NCI-H128 (cell line): ENCODE measurements at regions not wholly inside any gene's neighbourhood (a gene's known extent, or its start where the extent isn't known, plus 50 kb on each side); places are given as distances from the start of the nearest gene placed in this dataset.
A peak's percentile ranks its signal among the peaks of the same experiment; 100 is the strongest.

ENCODE experiments used
- DNase-seq: peaks from one replicate; lab custom pipeline; 2025; ENCODE audit not compliant: unreplicated experiment; lab: John Stamatoyannopoulos, UW

DNA sequence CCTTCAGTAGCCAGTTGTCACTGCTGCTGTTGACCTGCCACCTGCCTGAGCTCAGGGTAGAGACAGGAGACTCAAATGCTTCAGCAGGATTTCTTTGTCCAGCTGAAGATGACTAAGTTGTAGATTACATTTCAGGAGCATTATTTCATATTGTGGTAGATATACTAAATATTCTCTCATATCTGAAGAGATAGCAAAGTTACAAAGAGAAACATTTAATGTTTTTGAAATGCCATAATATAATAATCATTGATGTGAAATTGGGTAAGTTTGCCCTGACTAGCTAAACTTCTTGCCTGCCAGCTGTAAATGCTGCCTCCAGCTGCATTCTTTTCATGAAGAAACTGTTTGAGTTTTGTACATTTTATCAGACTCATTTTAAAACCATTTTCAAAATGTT lies 247.6 kb upstream of the CNKSR2 start:
- no peak for DNase-seq

DNA sequence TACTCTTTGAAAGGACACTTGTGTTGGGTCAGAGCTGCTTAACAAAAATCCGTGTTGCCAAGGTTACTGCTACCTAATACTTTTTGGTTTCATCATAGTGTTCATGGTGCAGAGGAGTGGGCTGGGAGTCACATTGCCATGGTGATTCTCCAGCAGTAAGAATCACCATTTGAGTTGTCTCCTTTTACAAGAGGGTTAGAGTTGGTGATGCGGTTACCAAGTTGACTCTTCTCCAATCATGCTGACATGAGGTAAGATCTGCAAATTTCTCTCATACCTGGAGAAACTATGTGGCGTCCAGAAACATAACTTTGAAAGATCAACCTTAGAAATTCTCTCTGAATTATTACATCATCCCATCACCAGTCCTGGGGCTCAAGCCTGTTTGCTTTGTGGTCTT lies 242.9 kb upstream of the CNKSR2 start:
- DNase-seq, result no peak

GRCh38 chrX:21131786-21132185 lies 242.4 kb upstream of the CNKSR2 start:
- DNase-seq, result no peak

- no peak for DNase-seq
Observed at GRCh38 chrX:21132686-21133393, 241.4 kb upstream of the CNKSR2 start.

- no peak for DNase-seq
Observed at GRCh38 chrX:21150208-21150607, 224.0 kb upstream of the CNKSR2 start.

DNA sequence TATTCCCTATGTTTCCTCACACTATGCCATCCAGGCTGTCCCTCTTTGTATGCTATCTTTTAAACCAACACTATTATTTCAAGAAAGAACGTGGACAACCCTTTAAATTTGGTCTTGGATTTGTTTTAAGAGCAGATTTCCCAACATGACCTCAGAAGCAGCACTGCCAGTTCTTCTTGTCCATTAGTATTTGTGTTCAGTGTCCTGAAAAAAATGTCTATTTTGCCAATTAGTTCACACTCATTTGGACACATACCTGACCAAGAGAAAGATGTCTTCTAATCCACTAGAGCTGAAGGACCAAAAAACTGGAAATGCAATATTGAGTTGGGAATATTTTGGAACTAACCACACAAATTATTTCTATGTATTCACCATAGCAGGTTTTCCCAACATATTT lies 223.2 kb upstream of the CNKSR2 start:
- DNase-seq, result no peak

- DNase-seq, result no peak
Observed at GRCh38 chrX:21153033-21153432, 221.2 kb upstream of the CNKSR2 start.

- no peak for DNase-seq
Observed at GRCh38 chrX:21153503-21153902, 220.7 kb upstream of the CNKSR2 start.

DNA sequence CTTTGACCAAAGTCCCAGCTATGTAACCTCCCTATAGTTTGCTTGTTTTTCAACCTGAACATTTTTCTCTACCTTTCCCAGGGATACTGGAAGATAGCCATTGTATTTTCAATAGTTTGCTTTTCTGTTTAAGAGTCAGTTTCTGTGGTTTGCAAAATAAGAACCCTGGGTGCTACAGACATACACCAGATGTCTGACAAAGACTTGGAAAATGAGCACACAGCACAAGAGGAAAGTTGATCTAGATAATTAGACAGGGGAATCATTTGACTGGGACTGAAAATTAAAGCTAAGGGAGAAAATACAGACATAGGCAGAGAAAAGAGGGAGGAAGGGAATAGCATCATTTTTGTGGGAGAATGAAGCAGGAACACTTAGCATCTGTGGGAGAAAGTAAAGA lies 218.3 kb upstream of the CNKSR2 start:
- no peak for DNase-seq

GRCh38 chrX:21156632-21157031 lies 217.6 kb upstream of the CNKSR2 start:
- DNase-seq, result no peak

GRCh38 chrX:21158678-21159077 lies 215.5 kb upstream of the CNKSR2 start:
- no peak for DNase-seq

DNA sequence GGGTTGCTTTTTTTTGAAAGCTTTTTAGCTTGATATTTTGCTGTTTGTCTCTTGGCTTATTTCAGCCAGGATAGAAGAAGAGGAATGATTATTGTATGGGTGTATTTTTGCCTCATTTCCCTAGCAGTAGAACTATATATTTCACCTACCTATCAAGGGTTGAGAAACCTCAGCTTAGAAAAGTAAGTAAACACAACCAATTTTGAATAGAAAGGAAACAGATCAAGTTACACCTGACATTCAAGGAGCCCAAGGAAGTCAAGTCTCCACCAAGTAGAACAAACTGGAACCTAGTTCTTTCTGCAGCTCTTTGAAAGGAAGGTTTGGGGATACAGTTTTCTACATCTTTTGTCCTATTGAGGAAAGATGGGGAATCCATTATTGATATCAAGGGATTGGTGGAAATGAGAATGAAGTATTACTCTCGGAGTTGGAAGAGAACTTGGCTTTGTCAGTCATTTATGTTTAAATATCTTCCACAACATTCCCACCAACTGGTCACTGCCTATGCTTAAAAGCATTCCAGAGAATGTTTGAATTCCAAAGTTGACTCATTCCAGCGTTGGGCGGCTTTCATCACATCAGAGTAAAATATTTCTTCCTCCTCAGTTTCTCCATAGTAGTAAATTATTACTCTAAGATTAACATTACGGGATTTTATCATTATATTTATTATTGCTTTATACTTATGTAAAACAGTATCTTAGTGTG lies 207.8 kb upstream of the CNKSR2 start:
- DNase-seq, result no peak

GRCh38 chrX:21167011-21167410 lies 207.2 kb upstream of the CNKSR2 start:
- no peak for DNase-seq

DNA sequence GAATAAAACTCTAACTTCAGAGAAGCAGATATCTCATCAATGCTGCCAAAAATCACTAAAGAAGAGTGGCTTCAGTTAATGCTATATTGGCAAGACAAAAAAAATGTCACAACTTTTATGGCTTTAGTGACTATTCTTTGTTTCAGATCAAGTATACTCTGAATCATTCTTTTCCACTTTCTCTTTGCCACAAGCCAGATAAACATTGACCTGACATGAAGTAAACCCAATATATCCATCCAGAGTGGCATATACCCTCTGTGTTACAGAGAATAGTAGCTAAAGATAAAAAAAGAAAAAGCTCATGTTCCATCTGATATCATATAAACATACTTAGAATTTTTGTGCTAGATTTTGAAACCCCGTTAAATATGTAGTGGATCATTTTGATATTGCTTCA lies 206.7 kb upstream of the CNKSR2 start:
- DNase-seq, result no peak

GRCh38 chrX:21168401-21169160 lies 205.6 kb upstream of the CNKSR2 start:
- DNase-seq, result no peak

DNA sequence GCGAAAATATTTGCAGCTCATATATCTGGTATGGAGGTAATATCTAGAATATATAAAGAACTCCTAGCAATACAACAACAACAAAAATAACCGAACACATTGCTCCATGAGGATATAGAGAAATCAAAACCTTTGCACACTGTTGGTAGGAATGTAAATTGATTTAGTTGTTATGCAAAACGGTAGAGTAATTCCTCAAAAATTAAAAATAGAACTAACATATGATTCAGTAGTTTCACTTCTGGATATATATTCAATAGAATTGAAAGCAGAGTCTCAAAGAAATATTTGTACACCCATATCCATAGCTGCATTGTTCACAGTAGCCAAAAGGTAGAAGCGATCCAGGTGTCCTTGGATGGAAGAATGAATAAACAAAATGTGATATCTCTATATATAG lies 203.0 kb upstream of the CNKSR2 start:
- DNase-seq, result no peak

GRCh38 chrX:21174439-21174838 lies 199.8 kb upstream of the CNKSR2 start:
- no peak for DNase-seq

DNA sequence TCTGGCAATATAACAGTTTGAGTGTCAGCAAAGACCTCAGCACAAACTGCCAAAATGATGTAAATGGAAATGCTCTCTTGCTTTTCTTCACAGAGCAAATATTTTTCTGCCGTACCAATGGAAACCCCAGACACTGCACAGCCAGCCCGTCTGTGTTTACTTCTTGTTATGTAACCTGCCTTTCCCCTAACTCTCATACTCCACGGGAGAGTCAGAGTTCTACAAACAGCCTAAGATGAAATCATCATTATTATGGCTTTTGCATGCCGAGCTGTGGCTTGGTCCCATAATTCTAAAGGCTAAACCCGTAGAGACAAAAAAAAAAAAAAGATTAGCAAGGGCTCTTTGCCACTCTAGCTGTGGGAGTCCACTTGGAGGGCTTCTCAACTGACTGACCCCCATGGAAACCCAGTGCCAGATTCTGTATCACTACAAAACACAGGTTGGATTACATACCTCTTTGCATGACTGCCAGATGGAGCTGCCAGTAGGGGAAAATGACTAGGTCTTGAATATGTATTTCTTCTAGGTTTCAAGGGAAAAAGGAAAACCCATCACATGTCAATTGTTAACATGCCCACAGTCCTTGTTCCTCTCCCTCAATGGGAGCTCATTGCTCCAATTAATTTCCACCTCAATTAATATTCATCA lies 197.2 kb upstream of the CNKSR2 start:
- peak; percentile 77 for DNase-seq

GRCh38 chrX:21181232-21181853 lies 192.9 kb upstream of the CNKSR2 start:
- no peak for DNase-seq

GRCh38 chrX:21193196-21193595 lies 181.0 kb upstream of the CNKSR2 start:
- DNase-seq, result no peak

DNA sequence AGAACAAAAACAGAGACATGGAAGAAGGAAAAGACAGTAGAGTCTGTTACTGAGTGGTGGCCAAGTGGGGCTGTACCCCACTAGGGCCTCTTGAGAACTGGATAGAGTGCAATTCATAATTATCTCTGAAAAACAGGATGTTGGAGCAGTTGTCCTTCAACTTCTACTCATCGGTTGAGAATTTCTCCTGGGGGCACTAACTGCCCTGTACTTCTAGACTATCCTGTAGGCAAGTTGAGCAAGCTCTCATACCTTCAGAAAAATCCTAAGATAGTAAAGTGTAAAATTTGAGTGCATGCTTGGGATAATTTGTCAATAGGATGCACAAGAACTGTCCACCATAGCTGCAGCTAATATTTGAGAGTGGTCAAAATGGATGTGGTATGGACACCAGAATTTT lies 179.7 kb upstream of the CNKSR2 start:
- no peak for DNase-seq
